HG02852 (cell line): ENCODE measurements at regions not wholly inside any gene's neighbourhood (a gene's known extent, or its start where the extent isn't known, plus 50 kb on each side); places are given as distances from the start of the nearest gene placed in this dataset.
"Not testable (repeated sequence)": the region's sequence is repeated elsewhere in the genome, so short reads cannot be mapped to it uniquely, and the experiment has no call there.

Experiments
- ATAC-seq: cut with Tn5 transposase; IDR thresholded peaks from one replicate; pipeline ENCODE4 v1.9.1; 2021; ENCODE audit warnings: mild to moderate bottlenecking, moderate library complexity; ENCODE audit not compliant: unreplicated experiment

- ATAC-seq, result no peak
Observed at GRCh38 chr4:111360906-111361305, 738.0 kb upstream of the PITX2 start.

GRCh38 chr4:111362941-111363361 lies 740.1 kb upstream of the PITX2 start:
- ATAC-seq, result no peak

GRCh38 chr4:111377880-111378279 lies 755.0 kb upstream of the PITX2 start:
- ATAC-seq, result not testable (repeated sequence)

- ATAC-seq, result no peak
Observed at GRCh38 chr4:111388561-111388960, 756.7 kb upstream of the FAM241A start.

GRCh38 chr4:111391829-111392228 lies 753.4 kb upstream of the FAM241A start:
- no peak for ATAC-seq

- ATAC-seq, result no peak
Observed at GRCh38 chr4:111393781-111394180, 751.5 kb upstream of the FAM241A start.

- ATAC-seq, result no peak
Observed at GRCh38 chr4:111398906-111399330, 746.3 kb upstream of the FAM241A start.

- ATAC-seq, result no peak
Observed at GRCh38 chr4:111399623-111400022, 745.6 kb upstream of the FAM241A start.

- no peak for ATAC-seq
Observed at GRCh38 chr4:111400741-111401140, 744.5 kb upstream of the FAM241A start.

GRCh38 chr4:111404673-111405072 lies 740.6 kb upstream of the FAM241A start:
- ATAC-seq, result no peak

- ATAC-seq, result no peak
Observed at GRCh38 chr4:111405989-111406388, 739.3 kb upstream of the FAM241A start.

GRCh38 chr4:111410571-111410970 lies 734.7 kb upstream of the FAM241A start:
- no peak for ATAC-seq

- ATAC-seq, result no peak
Observed at GRCh38 chr4:111417521-111417920, 727.7 kb upstream of the FAM241A start.

- ATAC-seq, result no peak
Observed at GRCh38 chr4:111433441-111433840, 711.8 kb upstream of the FAM241A start.

- ATAC-seq, result no peak
Observed at GRCh38 chr4:111434586-111434985, 710.7 kb upstream of the FAM241A start.

- no peak for ATAC-seq
Observed at GRCh38 chr4:111435986-111436744, 709.1 kb upstream of the FAM241A start.

GRCh38 chr4:111441687-111442086 lies 703.6 kb upstream of the FAM241A start:
- ATAC-seq, result no peak

GRCh38 chr4:111444836-111445235 lies 700.4 kb upstream of the FAM241A start:
- ATAC-seq, result not testable (repeated sequence)

- no peak for ATAC-seq
Observed at GRCh38 chr4:111449657-111450056, 695.6 kb upstream of the FAM241A start.

GRCh38 chr4:111450867-111451266 lies 694.4 kb upstream of the FAM241A start:
- ATAC-seq, result no peak

- no peak for ATAC-seq
Observed at GRCh38 chr4:111453216-111453615, 692.0 kb upstream of the FAM241A start.

GRCh38 chr4:111454961-111455360 lies 690.3 kb upstream of the FAM241A start:
- no peak for ATAC-seq
